ENCODE measurements at regions not wholly inside any gene's neighbourhood (a gene's known extent, or its start where the extent isn't known, plus 50 kb on each side); places are given as distances from the start of the nearest gene placed in this dataset.

DNA sequence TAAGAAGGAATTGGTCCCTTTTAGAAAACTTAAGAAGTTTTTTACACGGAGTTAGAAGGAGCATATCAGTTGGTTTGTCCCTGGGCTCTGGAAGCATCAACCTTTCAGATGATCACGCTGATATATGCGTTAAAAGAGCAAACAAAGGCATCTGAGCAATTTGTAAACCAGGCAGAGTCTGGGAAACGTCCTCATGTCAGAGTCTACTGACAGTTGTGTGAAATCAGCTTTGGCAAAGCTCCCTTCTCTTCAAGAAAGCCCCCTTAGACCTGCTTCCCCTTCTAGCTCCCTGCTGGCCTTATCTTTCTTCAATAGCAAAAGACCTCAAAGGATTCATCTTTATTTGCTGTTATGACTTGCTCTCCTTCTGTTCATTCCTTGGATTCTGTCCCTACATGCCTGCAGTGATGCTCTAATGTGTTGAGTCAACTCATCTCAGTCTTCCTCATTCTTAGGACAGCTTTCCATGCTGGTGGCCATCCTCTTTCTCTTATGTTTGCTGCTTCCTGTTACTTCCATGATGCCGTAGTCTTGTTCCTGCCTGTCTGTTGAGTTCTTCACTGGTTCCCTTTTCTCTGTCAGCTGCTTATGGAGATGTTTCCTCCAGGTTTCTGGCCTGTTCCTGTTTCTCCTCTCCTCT, 106.5 kb upstream of the BMPER start:
- TF ChIP-seq CTCF (IDR thresholded peaks at IDR 0.05): no peak
- no peak for TF ChIP-seq POLR2A (IDR thresholded peaks at IDR 0.05)
- TF ChIP-seq EP300 (IDR thresholded peaks at IDR 0.05): no peak
